HEK293 (cell line): ENCODE measurements at regions not wholly inside any gene's neighbourhood (a gene's known extent, or its start where the extent isn't known, plus 50 kb on each side); places are given as distances from the start of the nearest gene placed in this dataset.
"Not testable (repeated sequence)": the region's sequence is repeated elsewhere in the genome, so short reads cannot be mapped to it uniquely, and the experiment has no call there.

ENCODE experiments used
- MEIS1 ChIP-seq: sonication (generic); formaldehyde crosslinking; IDR thresholded peaks from 2 replicates; pipeline ENCODE4 v1.8.1; 2022; ENCODE audit warnings: missing genetic modification reagents, mild to moderate bottlenecking, borderline replicate concordance
- SP3 ChIP-seq: fragments of 450-650 bp; formaldehyde crosslinking; IDR thresholded peaks from 2 replicates; pipeline ENCODE4 v1.5.1; 2016; ENCODE audit warnings: missing biosample characterization, missing genetic modification characterization
- TCF7L2 ChIP-seq: IDR thresholded peaks from 2 replicates; pipeline ENCODE4 v1.6.1; 2011; ENCODE audit warnings: low read depth, mild to moderate bottlenecking, inconsistent platforms, low read length, moderate library complexity, borderline replicate concordance
- ZBTB17 ChIP-seq: fragments of 450-650 bp; formaldehyde crosslinking; IDR thresholded peaks from 2 replicates; pipeline ENCODE4 v1.5.1; 2016; ENCODE audit warnings: missing biosample characterization, missing genetic modification characterization
- ZNF140 ChIP-seq: fragments of 450-650 bp; formaldehyde crosslinking; IDR thresholded peaks from 2 replicates; pipeline ENCODE4 v1.5.1; 2016; ENCODE audit warnings: missing biosample characterization, missing genetic modification characterization
- ZNF202 ChIP-seq: fragments of 450-650 bp; formaldehyde crosslinking; IDR thresholded peaks from 2 replicates; pipeline ENCODE4 v1.5.1; 2016; ENCODE audit warnings: missing biosample characterization, missing genetic modification characterization, borderline replicate concordance
- ZNF214 ChIP-seq: fragments of 450-650 bp; formaldehyde crosslinking; IDR thresholded peaks from 2 replicates; pipeline ENCODE4 v1.5.1; 2017; ENCODE audit warnings: missing biosample characterization, mild to moderate bottlenecking, missing genetic modification characterization, borderline replicate concordance
- ZNF274 ChIP-seq, 2 experiments: fragments of 200-500 bp in 1 of 2; fragments of 450-650 bp in 1 of 2; sonication (Bioruptor generic) in 1 of 2; formaldehyde crosslinking in 1 of 2; IDR thresholded peaks; 2 replicates each; pipeline versions ENCODE4 v1.5.1 to v1.6.1; 2014 to 2016; ENCODE audit warnings: borderline replicate concordance in 1 of 2, inconsistent platforms in 1 of 2, low read length in 1 of 2, missing biosample characterization in 1 of 2, missing genetic modification characterization in 1 of 2
- ZNF555 ChIP-seq: fragments of 450-650 bp; formaldehyde crosslinking; conservative IDR thresholded peaks from 2 replicates; pipeline ENCODE4 v1.5.1; 2017; ENCODE audit warnings: missing biosample characterization, mild to moderate bottlenecking, missing genetic modification characterization, inconsistent platforms
- ZNF707 ChIP-seq: fragments of 450-650 bp; formaldehyde crosslinking; IDR thresholded peaks from 2 replicates; pipeline ENCODE4 v1.5.1; 2016; ENCODE audit warnings: missing biosample characterization, missing genetic modification characterization
- ZNF776 ChIP-seq: fragments of 450-650 bp; formaldehyde crosslinking; IDR thresholded peaks from 2 replicates; pipeline ENCODE4 v1.5.0; 2017; ENCODE audit warnings: missing biosample characterization, missing genetic modification characterization, borderline replicate concordance
- ZNF785 ChIP-seq: fragments of 450-650 bp; formaldehyde crosslinking; IDR thresholded peaks from 2 replicates; pipeline ENCODE4 v1.5.1; 2016; ENCODE audit warnings: missing biosample characterization, missing genetic modification characterization
- TF ChIP-seq, protein P1 (sequence below): fragments of 450-650 bp; formaldehyde crosslinking; IDR thresholded peaks from 2 replicates; pipeline ENCODE4 v1.5.1; 2016; ENCODE audit warnings: missing biosample characterization, missing genetic modification characterization

DNA sequence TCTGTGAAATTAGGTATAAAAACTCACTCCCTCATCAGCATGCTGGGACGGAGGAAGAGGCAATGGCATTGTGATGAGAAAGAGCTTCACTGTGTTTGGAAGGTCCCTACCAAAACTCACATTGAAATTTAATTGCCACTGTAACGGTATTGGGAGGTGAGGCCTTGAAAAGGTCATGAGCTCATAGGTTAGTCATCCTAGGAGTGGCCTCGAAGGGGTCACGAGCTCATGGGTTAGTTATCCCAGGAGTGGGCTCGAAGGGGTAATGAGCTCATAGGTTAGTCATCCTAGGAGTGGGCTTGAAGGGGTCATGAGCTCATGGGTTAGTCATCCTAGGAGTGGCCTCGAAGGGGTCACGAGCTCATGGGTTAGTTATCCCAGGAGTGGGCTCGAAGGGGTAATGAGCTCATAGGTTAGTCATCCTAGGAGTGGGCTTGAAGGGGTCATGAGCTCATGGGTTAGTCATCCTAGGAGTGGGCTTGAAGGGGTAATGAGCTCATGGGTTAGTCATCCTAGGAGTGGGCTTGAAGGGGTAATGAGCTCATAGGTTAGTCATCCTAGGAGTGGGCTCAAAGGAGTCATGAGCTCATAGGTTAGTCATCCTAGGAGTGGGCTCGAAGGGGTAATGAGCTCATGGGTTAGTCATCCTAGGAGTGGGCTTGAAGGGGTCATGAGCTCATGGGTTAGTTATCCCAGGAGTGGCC lies 582.7 kb downstream of the GLRX3 start:
- TF ChIP-seq ZNF555 (tag by site-specific recombination); ZNF202 (tag by site-specific recombination); ZNF140 (tag by site-specific recombination); ZBTB17 (tag by site-specific recombination); ZNF785; ZNF274 (IDR thresholded peaks at IDR 0.05; ENCODE audit: low read length); ZNF274 (tag by site-specific recombination; IDR thresholded peaks at IDR 0.05; ENCODE audit: borderline replicate concordance); ZNF214 (tag by site-specific recombination); TCF7L2; ZNF776; ZNF707 (tag by site-specific recombination); MEIS1 (CRISPR knock-in tag): not testable (repeated sequence)
- TF ChIP-seq, protein P1, sequence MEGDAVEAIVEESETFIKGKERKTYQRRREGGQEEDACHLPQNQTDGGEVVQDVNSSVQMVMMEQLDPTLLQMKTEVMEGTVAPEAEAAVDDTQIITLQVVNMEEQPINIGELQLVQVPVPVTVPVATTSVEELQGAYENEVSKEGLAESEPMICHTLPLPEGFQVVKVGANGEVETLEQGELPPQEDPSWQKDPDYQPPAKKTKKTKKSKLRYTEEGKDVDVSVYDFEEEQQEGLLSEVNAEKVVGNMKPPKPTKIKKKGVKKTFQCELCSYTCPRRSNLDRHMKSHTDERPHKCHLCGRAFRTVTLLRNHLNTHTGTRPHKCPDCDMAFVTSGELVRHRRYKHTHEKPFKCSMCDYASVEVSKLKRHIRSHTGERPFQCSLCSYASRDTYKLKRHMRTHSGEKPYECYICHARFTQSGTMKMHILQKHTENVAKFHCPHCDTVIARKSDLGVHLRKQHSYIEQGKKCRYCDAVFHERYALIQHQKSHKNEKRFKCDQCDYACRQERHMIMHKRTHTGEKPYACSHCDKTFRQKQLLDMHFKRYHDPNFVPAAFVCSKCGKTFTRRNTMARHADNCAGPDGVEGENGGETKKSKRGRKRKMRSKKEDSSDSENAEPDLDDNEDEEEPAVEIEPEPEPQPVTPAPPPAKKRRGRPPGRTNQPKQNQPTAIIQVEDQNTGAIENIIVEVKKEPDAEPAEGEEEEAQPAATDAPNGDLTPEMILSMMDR (tag by site-specific recombination): not testable (repeated sequence)
- TF ChIP-seq SP3: peak; percentile 50; the same call in 1 of the 2 replicates
